ENCODE measurements at regions not wholly inside any gene's neighbourhood (a gene's known extent, or its start where the extent isn't known, plus 50 kb on each side); places are given as distances from the start of the nearest gene placed in this dataset.
A peak's percentile ranks its signal among the peaks of the same experiment; 100 is the strongest.

GRCh38 chr2:10520154-10520553 lies 72.0 kb upstream of the ODC1 start:
- TF ChIP-seq CTCF (IDR thresholded peaks at IDR 0.05; ENCODE audit: low read length, missing control alignments) = peak; percentile 2
- DNase-seq (ENCODE audit: low read depth) = no peak
- no peak overlapping the region for H3K4me3 ChIP-seq (replicated peaks; ENCODE audit: low read depth, low read length)

- no peak for TF ChIP-seq CTCF (IDR thresholded peaks at IDR 0.05; ENCODE audit: low read length, missing control alignments)
- no peak for DNase-seq (ENCODE audit: low read depth)
- H3K4me3 ChIP-seq (replicated peaks; ENCODE audit: low read depth, low read length) = no peak overlapping the region
Measured at GRCh38 chr2:10519394-10519740, 71.2 kb upstream of the ODC1 start.

- H3K4me3 ChIP-seq (replicated peaks; ENCODE audit: low read depth, low read length) = no peak overlapping the region
- TF ChIP-seq CTCF (IDR thresholded peaks at IDR 0.05; ENCODE audit: low read length, missing control alignments) = no peak
- no peak for DNase-seq (ENCODE audit: low read depth)
Measured at GRCh38 chr2:10518470-10519393, 70.6 kb upstream of the ODC1 start.

- TF ChIP-seq CTCF (IDR thresholded peaks at IDR 0.05; ENCODE audit: low read length, missing control alignments) = no peak
- no peak for DNase-seq (ENCODE audit: low read depth)
- no peak overlapping the region for H3K4me3 ChIP-seq (replicated peaks; ENCODE audit: low read depth, low read length)
Measured at GRCh38 chr2:10517351-10518043, 69.4 kb upstream of the ODC1 start.

GRCh38 chr2:10515887-10516286 lies 67.8 kb upstream of the ODC1 start:
- H3K4me3 ChIP-seq (replicated peaks; ENCODE audit: low read depth, low read length) = no peak overlapping the region
- no peak for TF ChIP-seq CTCF (IDR thresholded peaks at IDR 0.05; ENCODE audit: low read length, missing control alignments)

GRCh38 chr2:10514743-10515142 lies 66.6 kb upstream of the ODC1 start:
- no peak for TF ChIP-seq CTCF (IDR thresholded peaks at IDR 0.05; ENCODE audit: low read length, missing control alignments)
- H3K4me3 ChIP-seq (replicated peaks; ENCODE audit: low read depth, low read length) = no peak overlapping the region
- peak; percentile 77 for DNase-seq (ENCODE audit: low read depth)

More at GRCh38 chr2:10515887-10516286, 67.8 kb upstream of the ODC1 start:
- DNase-seq (ENCODE audit: low read depth) = no peak

All from fibroblast of pulmonary artery (primary cell).